SU-DHL-6 (cell line): ENCODE measurements at regions not wholly inside any gene's neighbourhood (a gene's known extent, or its start where the extent isn't known, plus 50 kb on each side); places are given as distances from the start of the nearest gene placed in this dataset.

Source experiments
- EZH2phosphoT487 ChIP-seq: fragments of 200-600 bp; sonication (generic), shearing (Covaris generic); conservative IDR thresholded peaks from 2 replicates; pipeline ENCODE4 v1.6.1; 2018; ENCODE audit warnings: mild to moderate bottlenecking, antibody characterized with exemption, low read length, moderate library complexity, mixed read lengths
- TF ChIP-seq, protein P1 (sequence below): fragments of 200-600 bp; sonication (generic); IDR thresholded peaks from one replicate; pipeline ENCODE4 v1.5.1; 2017; ENCODE audit warnings: antibody characterized with exemption, mild to moderate bottlenecking, low read length, moderate library complexity; ENCODE audit not compliant: insufficient read depth, poor library complexity, severe bottlenecking

DNA sequence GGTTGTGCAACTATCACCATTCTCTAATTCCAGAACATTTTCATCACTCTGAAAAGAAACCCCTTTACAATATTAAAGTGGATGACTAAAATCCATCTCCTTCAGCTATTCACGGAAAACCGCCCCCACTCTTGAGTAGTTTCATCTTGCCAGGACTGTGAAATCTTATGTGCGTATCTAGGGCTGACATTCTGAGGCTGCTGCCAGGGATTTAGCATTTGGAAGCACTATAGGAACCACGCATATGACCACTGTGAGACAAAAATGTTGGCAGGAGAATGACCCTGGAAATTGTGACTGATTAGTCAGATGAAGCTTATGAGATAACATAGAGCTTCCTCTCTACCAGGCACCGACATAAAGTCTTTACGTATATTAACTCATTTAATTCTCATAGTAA lies 305.2 kb upstream of the PDE3A start:
- TF ChIP-seq, protein P1, sequence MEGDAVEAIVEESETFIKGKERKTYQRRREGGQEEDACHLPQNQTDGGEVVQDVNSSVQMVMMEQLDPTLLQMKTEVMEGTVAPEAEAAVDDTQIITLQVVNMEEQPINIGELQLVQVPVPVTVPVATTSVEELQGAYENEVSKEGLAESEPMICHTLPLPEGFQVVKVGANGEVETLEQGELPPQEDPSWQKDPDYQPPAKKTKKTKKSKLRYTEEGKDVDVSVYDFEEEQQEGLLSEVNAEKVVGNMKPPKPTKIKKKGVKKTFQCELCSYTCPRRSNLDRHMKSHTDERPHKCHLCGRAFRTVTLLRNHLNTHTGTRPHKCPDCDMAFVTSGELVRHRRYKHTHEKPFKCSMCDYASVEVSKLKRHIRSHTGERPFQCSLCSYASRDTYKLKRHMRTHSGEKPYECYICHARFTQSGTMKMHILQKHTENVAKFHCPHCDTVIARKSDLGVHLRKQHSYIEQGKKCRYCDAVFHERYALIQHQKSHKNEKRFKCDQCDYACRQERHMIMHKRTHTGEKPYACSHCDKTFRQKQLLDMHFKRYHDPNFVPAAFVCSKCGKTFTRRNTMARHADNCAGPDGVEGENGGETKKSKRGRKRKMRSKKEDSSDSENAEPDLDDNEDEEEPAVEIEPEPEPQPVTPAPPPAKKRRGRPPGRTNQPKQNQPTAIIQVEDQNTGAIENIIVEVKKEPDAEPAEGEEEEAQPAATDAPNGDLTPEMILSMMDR: no peak
- TF ChIP-seq EZH2phosphoT487: no peak
